Activated CD4-positive, CD25-positive, alpha-beta regulatory T cell treated with anti-CD3 and anti-CD28 coated beads, Interleukin-2, amount 50 U/mL, for 24 hours (primary cell): ENCODE measurements at regions not wholly inside any gene's neighbourhood (a gene's known extent, or its start where the extent isn't known, plus 50 kb on each side); places are given as distances from the start of the nearest gene placed in this dataset.
"Not testable (repeated sequence)": the region's sequence is repeated elsewhere in the genome, so short reads cannot be mapped to it uniquely, and the experiment has no call there.

ENCODE experiments used
- ATAC-seq, 2 donors: fragments of 150-1000 bp; cut with Tn5 transposase; one replicate each; pipeline ENCODE4 v1.10.0; 2021; ENCODE audit warnings: mild to moderate bottlenecking in 1 of 2, moderate library complexity in 1 of 2

DNA sequence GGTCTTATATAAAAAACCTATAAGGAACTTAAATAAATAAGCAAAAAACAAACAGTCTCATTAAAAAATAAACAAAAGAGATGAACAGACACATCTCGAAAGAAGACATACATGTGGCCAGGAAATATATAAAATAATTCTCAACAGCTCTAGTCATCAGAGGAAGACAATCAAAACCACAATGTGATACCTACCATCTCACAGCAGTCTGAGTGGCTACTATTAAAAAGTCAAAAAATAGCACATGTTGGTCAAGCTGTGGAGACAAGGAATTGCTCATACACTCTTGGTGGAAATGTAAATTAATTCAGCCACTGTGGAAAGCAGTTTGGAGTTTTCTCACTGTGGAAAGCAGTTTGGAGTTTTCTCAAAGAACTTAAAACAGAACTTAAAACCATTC, 100.3 kb upstream of the ADAMTS5 start:
- no peak for ATAC-seq

DNA sequence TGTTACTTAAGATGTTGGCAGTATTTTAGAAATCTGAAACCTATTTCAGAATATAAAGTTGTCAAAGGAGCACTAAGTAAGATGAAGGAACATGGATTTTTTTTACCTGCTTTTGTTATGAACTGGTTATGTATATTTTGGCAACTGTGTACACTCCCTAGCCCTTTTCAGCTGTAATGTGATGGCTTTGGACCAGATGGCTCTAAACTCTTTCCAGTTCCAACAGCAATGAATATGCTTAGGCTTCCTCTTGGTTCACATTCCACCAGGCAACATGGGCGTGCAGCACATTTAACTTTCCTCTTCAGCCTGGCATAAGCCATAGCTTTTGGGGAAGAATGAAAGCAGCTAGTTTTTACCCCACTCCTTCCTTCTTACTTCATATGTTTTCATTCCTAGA, 95.6 kb upstream of the ADAMTS5 start:
- ATAC-seq: no peak

- ATAC-seq: no peak
These were observed 94.9 kb upstream of the ADAMTS5 start for GRCh38 chr21:27061770-27062169.

- no peak for ATAC-seq
These were observed 93.3 kb upstream of the ADAMTS5 start for GRCh38 chr21:27060190-27060589.

DNA sequence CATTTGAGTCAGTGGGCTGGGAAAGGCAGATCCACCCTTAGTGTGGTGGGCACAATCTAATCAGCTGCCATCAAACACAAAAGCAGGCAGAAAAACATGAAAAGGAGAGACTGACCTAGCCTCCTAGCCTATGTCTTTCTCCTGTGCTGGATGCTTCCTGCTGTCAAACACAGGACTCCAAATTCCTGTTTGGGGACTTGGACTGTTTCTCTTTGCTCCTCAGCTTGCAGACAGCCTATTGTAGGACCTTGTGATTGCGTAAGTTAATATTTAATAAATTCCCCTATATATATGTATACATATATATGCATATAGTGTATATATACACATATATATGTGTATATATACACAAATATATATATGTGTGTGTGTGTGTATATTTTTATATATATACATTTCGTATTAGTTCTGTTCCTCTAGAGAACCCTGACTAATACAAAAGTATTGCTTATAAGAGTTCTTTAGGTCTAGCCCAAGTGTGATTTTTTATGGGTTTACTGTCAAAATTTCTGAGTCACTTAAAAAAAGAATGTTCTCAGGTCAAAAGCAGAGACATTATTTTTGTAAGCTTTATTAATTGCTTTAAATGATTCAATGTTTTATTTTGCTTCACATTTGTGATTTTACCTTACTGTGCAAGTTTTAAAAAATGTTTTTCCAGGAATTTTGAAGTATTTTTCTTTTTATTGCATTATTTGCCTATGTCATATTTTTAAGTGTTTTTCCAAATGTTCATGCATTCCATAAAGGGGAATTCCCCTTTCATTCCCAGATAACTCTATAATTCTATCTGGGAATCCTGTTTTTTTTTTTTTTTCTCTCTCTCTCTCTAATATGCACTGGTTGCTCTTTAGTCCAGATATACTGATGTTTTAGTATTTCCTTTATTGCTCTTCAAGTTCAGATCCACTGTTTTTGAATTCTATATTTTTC, 92.1 kb upstream of the ADAMTS5 start:
- no peak for ATAC-seq

DNA sequence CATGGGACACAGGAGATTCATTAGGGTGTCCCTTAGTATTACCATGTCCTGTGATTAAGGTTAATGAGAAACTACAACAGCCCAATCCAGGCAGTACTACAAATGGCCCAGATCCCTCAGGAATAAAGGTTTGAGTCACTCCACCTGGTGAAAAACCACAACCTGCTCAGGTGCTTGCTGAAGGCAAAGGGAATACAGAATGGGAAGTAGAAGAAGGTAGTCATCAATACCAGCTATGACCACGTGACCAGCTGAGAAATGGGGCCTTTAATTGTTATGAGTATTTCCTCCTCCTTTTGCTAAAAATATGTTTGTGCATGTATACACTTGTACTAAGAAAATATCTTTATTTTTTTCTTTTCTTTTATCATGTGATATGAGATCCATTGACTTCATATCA, 91.1 kb upstream of the ADAMTS5 start:
- no peak for ATAC-seq

DNA sequence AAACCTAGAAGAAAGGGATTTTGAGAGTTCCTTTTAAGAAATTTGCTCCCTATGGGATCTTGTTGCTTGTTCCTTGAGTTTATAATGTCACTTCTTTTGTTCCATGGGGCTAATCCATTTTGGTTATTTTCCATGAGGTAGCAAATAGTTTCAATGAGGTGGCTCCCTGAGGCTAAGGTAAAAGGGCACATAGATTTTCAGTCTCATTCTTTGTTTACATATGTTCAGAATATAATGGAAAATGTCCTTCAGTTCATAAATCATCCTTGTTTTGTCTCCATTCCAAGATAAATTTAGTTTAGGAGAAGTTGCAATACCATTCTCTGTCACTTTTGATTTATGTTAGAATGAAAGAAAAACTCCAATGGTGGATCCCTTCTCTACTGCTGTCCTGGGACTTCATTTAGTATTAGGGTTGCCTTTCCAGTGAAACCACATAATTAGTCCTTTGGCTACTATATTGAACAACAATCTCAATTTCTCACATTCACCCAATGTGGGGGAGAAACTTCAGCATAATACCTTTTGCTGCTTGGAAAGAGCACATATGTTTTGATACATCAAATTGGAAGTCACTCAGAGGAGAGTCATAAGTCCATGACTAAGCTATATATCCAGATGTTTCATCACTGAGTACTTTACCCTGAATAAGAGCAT, 80.9 kb upstream of the ADAMTS5 start:
- no peak for ATAC-seq

- no peak for ATAC-seq
These were observed 80.4 kb upstream of the ADAMTS5 start for GRCh38 chr21:27047283-27047657.

DNA sequence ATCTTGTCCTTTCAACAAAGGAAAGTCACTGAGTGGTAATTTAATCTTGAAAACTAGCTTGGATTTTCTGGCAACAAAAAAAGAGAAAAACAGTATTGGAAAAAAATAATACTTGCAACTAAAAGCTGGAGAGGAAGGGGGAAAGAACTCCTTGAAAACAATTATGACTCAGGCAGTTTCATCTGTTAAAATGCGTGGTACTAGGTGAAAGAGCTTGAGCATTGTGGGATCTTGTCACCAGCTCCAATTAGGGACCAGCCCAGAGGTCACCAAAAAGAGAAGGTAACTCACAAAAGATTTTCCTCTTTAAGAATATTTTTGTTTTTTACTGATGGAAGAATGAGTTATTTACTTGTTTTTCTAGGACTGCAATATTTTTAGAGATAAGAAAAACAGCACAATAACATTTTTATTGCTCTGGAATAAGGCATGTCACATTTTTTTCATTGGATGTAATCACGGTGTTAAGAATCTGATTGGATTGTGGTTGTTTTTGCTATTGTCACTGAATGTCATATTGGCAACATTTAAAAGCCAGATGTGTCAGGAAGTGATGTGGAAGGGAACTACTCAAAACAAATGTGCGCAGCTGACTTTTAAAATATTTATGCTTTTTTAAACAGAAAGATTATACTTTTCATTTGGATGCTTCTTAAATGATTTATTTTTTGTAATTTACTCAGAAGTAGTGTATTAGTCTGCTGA, 78.5 kb upstream of the ADAMTS5 start:
- ATAC-seq: no peak

DNA sequence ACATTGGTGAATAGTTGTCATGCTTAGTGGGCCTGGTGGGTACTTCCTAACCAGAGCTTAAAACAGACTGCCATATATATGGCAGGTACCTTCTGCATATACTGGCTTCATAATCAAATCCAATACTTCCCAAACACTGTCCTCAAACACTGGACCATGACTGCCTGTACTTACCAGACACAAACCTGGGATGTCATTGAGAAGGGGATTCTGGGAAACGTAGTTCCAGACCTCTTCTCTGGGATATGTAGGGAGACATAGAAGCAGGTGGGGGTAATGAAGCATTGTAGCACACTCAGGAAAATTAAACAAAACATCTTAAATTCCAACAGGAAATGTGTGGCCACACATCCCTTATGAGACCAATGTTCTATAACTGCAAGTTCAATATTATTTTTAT, 76.5 kb upstream of the ADAMTS5 start:
- no peak for ATAC-seq

DNA sequence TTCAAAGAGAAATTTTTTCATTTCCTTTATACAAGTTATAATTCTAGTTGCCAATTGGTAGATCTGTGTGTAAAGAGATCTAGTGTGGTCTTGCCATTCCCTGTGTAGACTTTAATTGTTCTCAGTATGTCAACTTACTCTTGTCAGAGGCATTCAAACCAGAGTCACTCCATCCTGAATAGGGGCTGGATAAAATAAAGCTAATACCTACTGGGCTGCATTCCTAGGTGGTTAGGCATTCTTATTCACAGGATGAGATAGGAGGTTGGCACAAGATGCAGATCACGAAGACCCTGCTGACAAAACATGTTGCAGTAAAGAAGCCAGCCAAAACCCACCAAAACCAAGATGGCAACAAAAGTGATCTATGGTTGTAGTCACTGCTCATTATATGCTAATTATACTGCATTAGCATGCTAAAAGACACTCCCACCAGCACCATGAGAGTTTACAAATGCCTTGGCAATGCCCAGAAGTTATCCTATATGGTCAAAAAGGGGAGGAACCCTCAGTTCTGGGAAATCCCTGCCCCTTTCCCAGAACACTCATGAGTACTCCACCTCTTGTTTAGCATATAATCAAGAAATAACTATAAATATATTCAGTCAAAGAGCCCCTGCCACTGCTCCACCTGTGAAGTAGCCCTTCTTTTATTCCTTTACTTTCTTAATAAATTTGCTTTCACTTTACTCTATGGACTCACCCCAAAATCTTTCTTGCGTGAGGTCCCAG, 74.0 kb upstream of the ADAMTS5 start:
- ATAC-seq: no peak

GRCh38 chr21:27036736-27037301, 69.9 kb upstream of the ADAMTS5 start:
- ATAC-seq: no peak

DNA sequence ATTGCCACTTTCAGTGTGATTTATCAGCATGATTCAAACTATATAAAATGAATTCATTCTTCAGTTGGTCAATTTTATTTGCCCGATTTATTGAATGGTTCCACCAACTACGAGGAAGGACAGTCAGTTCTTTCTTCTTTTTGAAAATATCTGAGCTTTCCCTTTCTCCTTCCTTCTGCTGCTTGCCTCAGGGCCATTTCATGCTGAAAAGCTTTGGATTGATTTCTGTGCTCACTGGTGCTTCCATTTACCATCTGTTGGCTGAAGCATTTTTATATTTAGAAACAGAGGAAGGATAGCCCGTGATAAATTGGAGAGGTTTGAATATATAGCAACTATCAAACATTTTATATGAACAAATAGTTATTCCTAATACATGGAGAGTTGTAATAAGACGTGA, 68.9 kb upstream of the ADAMTS5 start:
- no peak for ATAC-seq

DNA sequence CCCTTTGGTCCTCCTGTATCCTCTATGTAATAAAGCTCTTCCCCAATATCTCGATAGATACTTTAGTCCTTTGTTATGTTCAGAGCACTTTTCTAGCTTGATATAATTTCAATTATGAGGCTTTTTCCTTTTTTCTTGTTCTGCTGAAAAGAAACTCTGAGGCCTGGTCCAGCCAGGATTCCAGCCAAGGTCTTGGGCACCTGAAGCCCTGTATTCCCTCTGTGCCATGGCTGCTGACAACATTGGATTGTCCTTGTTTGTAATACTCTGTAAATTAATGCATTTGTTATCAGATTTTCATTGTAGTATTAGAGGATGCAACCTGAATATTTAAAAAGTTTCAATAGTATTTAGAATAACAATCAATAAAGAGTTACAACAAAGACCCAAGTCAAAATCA, 67.9 kb upstream of the ADAMTS5 start:
- no peak for ATAC-seq

GRCh38 chr21:27033471-27033870, 66.6 kb upstream of the ADAMTS5 start:
- no peak for ATAC-seq

DNA sequence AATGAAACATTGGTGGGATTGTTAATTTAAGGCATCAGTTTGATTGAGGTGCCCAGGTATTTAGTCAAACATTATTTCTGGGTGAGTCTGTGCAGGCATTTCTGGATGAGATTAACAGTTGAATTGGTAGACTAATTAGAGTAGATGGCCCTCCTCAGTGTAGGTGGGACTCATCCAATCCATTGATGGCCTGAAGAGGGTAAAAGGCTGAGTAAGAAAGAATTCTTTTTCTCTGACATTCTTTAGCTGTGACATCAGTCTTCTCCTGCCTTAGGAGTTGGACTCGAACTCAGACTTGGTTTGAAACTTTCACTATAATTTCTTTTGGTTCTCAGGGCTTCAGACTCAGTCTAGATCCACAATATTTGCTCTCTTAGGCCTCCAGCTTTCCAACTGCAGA, 59.6 kb upstream of the ADAMTS5 start:
- ATAC-seq: no peak

DNA sequence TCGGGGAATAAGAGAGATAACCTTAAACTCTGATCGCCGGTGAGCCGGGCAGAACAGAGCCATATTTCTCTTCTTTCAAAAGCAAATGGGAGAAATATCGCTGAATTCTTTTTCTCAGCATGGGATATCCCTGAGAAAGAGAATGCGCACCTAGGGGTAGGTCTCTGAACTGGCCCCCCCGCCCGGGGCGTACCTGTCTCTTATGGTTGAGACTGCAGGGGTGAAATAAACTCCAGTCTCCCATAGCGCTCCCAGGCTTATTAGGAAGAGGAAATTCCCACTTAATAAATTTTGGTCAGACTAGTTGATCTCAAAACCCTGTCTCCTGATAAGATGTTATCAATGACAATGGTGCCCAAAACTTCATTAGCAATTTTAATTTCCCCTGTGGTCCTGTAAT, 58.8 kb upstream of the ADAMTS5 start:
- ATAC-seq: not testable (repeated sequence)

DNA sequence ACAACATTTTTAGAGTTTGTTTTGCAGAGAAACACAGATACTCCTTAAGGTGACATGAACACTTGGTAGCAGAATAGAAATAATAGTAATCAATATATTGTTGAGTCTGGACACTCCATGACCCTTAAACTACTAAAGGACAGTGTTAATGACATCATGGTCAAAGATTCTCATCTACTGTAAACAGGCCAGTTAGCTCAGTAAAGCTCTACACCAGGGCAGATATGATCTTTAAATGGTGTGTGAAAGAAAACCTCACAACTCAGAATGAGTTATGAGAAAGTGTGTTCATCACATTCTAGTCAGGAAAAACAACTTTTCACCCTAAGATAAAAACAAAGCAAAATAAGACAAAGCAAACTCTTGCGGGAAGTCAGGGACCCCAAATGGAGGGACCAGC, 58.1 kb upstream of the ADAMTS5 start:
- no peak for ATAC-seq

- ATAC-seq: no peak
These were observed 57.4 kb upstream of the ADAMTS5 start for GRCh38 chr21:27024301-27024700.

DNA sequence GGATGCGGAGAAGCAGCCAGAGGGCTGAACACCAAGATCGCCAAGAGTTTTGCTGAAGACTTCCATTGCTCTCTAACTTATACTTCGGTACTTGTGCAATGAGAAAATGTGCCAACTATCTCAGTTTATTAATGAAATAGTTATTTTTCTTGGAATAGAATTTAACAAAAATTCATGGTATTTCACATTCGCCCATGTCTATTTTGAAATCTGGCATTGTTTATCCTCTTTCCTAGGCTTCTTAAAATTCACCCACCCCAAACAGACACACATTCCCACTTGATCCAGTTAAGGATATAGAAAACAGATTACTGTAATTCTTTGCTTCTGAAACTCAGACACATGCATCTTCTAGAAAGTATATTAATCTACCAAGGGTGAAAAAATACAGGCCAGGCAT, 56.3 kb upstream of the ADAMTS5 start:
- ATAC-seq: no peak

DNA sequence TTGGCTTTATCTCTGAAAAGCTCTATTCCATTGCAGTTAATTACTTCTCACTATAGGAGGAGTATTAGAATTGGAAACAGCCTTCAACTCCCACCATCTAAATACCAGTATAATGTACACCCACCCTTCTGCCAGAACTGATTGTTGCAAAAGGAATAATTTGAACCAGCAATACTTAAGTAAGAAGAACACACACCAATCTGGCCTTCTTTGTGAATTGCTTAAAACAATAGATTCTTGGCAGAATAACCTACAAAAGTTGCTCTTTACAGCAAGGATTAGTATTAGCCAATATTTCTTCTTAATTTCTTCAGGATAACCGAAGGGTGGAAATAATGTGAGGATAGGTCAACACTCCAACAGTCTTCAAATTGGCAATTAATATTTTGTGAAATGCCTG, 54.9 kb upstream of the ADAMTS5 start:
- ATAC-seq: no peak

DNA sequence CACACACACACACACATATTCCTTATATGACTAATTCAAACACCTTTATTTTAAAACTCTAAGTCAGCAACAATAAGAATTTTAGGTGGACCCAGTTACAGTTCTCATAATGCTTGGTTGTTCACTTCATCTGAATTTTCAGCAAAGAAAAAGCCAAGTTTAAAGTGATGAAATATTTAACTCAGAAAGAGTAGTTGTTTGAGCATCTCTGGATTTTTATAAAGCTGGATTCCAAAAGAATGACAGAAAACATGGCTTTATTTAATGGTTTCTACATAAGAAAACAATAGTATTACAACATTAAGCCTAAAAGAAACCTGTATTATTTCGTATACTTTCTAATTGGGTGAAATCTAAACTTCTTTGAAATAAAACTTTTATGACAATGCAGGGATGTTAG, 54.2 kb upstream of the ADAMTS5 start:
- ATAC-seq: no peak

DNA sequence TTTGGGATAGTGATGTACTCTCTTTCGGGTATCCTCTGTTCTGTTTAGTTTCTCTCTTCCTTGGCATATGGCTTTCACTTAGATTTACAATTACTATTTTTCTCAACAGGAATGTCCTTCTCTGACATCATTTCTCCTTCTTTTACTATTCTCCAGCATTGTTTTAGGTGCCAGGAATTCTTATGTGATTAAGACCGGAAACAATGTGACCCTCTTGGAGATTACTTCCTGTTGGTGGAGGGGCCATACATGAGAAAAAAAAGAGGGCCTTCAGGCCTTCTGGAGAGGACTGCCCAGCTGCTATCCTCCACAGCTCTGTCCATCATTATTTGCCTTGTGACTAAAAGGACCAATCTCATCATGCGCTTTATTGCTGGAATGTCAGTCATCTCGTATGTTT, 50.4 kb upstream of the ADAMTS5 start:
- no peak for ATAC-seq
